ENCODE measurements at regions not wholly inside any gene's neighbourhood (a gene's known extent, or its start where the extent isn't known, plus 50 kb on each side); places are given as distances from the start of the nearest gene placed in this dataset.
"Not testable (repeated sequence)": the region's sequence is repeated elsewhere in the genome, so short reads cannot be mapped to it uniquely, and the experiment has no call there.

- Histone ChIP-seq H3K27me3 (no peaks in the 10 kb centered on the region), H3K4me3 (no peak overlapping the region), H3K9me3 (no peaks in the 10 kb centered on the region), H3K36me3 (no peaks in the 10 kb centered on the region), H3K27ac (no peak overlapping the region), H3K4me1 (no peaks in the 10 kb centered on the region)
- no peak for TF ChIP-seq CTCF (IDR thresholded peaks at IDR 0.05)
- intact Hi-C loops (cut with DNase I), result no loop called here
- DNase-seq, result no peak
- ATAC-seq, result no peak
These were observed 72.1 kb upstream of the TRIM24 start for GRCh38 chr7:138387755-138388475.

GRCh38 chr7:138388673-138389491 is 71.2 kb upstream of the TRIM24 start:
- Histone ChIP-seq H3K27ac (no peak overlapping the region), H3K36me3 (no peaks in the 10 kb centered on the region), H3K4me1 (no peaks in the 10 kb centered on the region), H3K9me3 (no peaks in the 10 kb centered on the region), H3K4me3 (no peak overlapping the region), H3K27me3 (no peaks in the 10 kb centered on the region)
- DNase-seq (no peak), ATAC-seq (no peak)
- intact Hi-C loops (cut with DNase I), result no loop called here
- no peak for TF ChIP-seq CTCF (IDR thresholded peaks at IDR 0.05)

- no peak overlapping the region for H3K27ac ChIP-seq
- H3K4me1 ChIP-seq, result no peaks in the 10 kb centered on the region
- no peaks in the 10 kb centered on the region for H3K36me3 ChIP-seq
- no peak for TF ChIP-seq CTCF (IDR thresholded peaks at IDR 0.05)
- H3K27me3 ChIP-seq, result no peaks in the 10 kb centered on the region
- H3K9me3 ChIP-seq, result no peaks in the 10 kb centered on the region
- intact Hi-C loops (cut with DNase I), result no loop called here
- DNase-seq (no peak), ATAC-seq (no peak)
- H3K4me3 ChIP-seq, result no peak overlapping the region
These were observed 64.3 kb upstream of the TRIM24 start for GRCh38 chr7:138395763-138396162.

GRCh38 chr7:138396251-138397070 is 63.6 kb upstream of the TRIM24 start:
- H3K4me3 ChIP-seq, result no peak overlapping the region
- H3K9me3 ChIP-seq, result no peaks in the 10 kb centered on the region

GRCh38 chr7:138397071-138397433 is 63.0 kb upstream of the TRIM24 start:
- H3K4me1 ChIP-seq; H3K9me3 ChIP-seq; H3K4me3 ChIP-seq; ATAC-seq; intact Hi-C loops (cut with DNase I); H3K36me3 ChIP-seq; H3K27me3 ChIP-seq; DNase-seq: not testable (repeated sequence)
- peak overlapping the region; percentile 21 for H3K27ac ChIP-seq

More at GRCh38 chr7:138396251-138397070, 63.6 kb upstream of the TRIM24 start:
- no peaks in the 10 kb centered on the region for H3K36me3 ChIP-seq
- H3K4me1 ChIP-seq, result no peaks in the 10 kb centered on the region
- intact Hi-C loops (cut with DNase I), result no loop called here
- ATAC-seq, result peak; percentile 89
- H3K27ac ChIP-seq, result peak overlapping the region; percentile 21
- no peaks in the 10 kb centered on the region for H3K27me3 ChIP-seq
- DNase-seq, result no peak
- no peak for TF ChIP-seq CTCF (IDR thresholded peaks at IDR 0.05)

Measured in upper lobe of right lung (tissue), 1 donor.